ENCODE measurements at regions not wholly inside any gene's neighbourhood (a gene's known extent, or its start where the extent isn't known, plus 50 kb on each side); places are given as distances from the start of the nearest gene placed in this dataset.

- TF ChIP-seq ZNF217 (IDR thresholded peaks at IDR 0.05) (no peak), JUND (IDR thresholded peaks at IDR 0.05; ENCODE audit: low read depth, low read length) (no peak), POU2F2 (IDR thresholded peaks at IDR 0.05; ENCODE audit: borderline replicate concordance, low read depth, low read length) (no peak), ZBED1 (IDR thresholded peaks at IDR 0.05; ENCODE audit: borderline replicate concordance) (no peak)
Measured at GRCh38 chr2:224257156-224257555, 144.8 kb downstream of the FAM124B start (continued).

DNA sequence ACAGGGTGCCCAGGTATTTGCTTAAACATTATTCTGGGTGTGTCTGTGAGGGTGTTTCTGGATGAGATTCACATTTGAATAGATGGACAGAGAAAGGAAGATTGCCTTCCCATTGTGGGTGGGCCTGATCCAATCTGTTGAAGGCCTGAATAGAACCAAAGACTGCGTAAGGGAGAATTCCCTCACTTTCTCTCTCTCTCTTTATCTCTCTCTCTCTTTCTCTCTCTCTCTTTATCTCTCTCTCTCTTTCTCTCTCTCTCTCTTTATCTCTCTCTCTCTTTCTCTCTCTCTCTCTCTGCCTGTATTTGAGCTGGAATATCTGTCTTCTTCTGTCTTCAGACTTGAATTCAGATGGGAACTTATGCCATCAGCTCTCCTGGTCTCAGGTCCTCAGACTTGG, 148.4 kb downstream of the FAM124B start:
- TF ChIP-seq ATF2 (IDR thresholded peaks at IDR 0.05; ENCODE audit: low read length) (no peak), GATAD2B (conservative IDR thresholded peaks at IDR 0.05; ENCODE audit: low read depth) (no peak), JUNB (IDR thresholded peaks at IDR 0.05) (no peak), HCFC1 (IDR thresholded peaks at IDR 0.05; ENCODE audit: low read length) (no peak)
- Histone ChIP-seq H3K27me3 (replicated peaks in 1 of 2; ENCODE audit: control insufficient read depth in 2 of 2, insufficient read depth in 2 of 2, low read length in 1 of 2) (no peaks in the 10 kb centered on the region), H3K9ac (ENCODE audit: control insufficient read depth, insufficient read depth, low read length) (no peak overlapping the region), H3K36me3 (ENCODE audit: control insufficient read depth in 2 of 2, insufficient read depth in 2 of 2, low read length in 1 of 2) (no peaks in the 10 kb centered on the region), H3K79me2 (ENCODE audit: control insufficient read depth, insufficient read depth, low read length) (no peaks in the 10 kb centered on the region), H3K4me1 (ENCODE audit: control insufficient read depth, insufficient read depth, low read length) (no peaks in the 10 kb centered on the region), H3K4me2 (ENCODE audit: control insufficient read depth, insufficient read depth) (no peak overlapping the region), H2AFZ (ENCODE audit: control insufficient read depth, low read depth, low read length) (no peak overlapping the region), H3K4me3 (no peak overlapping the region), H4K20me1 (ENCODE audit: control insufficient read depth, insufficient read depth) (no peaks in the 10 kb centered on the region), H3K9me3 (replicated peaks; ENCODE audit: control insufficient read depth, insufficient read depth, low read length) (no peaks in the 10 kb centered on the region), H3K27ac (ENCODE audit: control insufficient read depth, insufficient read depth) (no peak overlapping the region)
- CTCF ChIA-PET: no interaction called here
- FAIRE-seq: no peak
- 90% methylated on average over 1 of the region's 1 CpG for WGBS (ENCODE audit: insufficient coverage, insufficient replicate concordance, low lambda C conversion rate, missing lambda C conversion rate)
- intact Hi-C loops (cut with micrococcal nuclease; ENCODE audit: unreplicated experiment) (no loop called here), in situ Hi-C loops (cut with MboI) (no loop called here)
- POLR2A ChIA-PET: no interaction called here
- SMC1A ChIA-PET (ENCODE audit: uncharacterized antibody, unreplicated experiment): interaction anchor here (0.6 kb wide), 1 partner anchor 21 kb away, joined by 4 read pairs; no protein-coding TSS in a partner anchor
- no TSS peak for BruUV-seq (replicated peaks)
- RAD21 ChIA-PET (ENCODE audit: unreplicated experiment): interaction anchor here (0.6 kb wide), 1 partner anchor 545 kb away, joined by 3 read pairs; no protein-coding TSS in a partner anchor
- DNase-seq (ENCODE audit: low read depth, low spot score): no peak
- ATAC-seq: no peak

Measured in GM12878 (cell line).